Inflammatory macrophage (primary cell): ENCODE measurements at regions not wholly inside any gene's neighbourhood (a gene's known extent, or its start where the extent isn't known, plus 50 kb on each side); places are given as distances from the start of the nearest gene placed in this dataset.
"Not testable (repeated sequence)": the region's sequence is repeated elsewhere in the genome, so short reads cannot be mapped to it uniquely, and the experiment has no call there.

Source experiments
- DNase-seq, 2 donors: peaks; one replicate each; pipeline ENCODE4 v3.0.0-alpha.2; 2020 to 2022

GRCh38 chr10:56585447-56586171 lies 224.6 kb upstream of the ZWINT start:
- no peak for DNase-seq

GRCh38 chr10:56583316-56583715 lies 222.3 kb upstream of the ZWINT start:
- DNase-seq = no peak

- DNase-seq = no peak
Observed at GRCh38 chr10:56567580-56567979, 206.5 kb upstream of the ZWINT start.

GRCh38 chr10:56561336-56561735 lies 200.3 kb upstream of the ZWINT start:
- no peak for DNase-seq

- DNase-seq = no peak
Observed at GRCh38 chr10:56551037-56551436, 190.0 kb upstream of the ZWINT start.

GRCh38 chr10:56547163-56547562 lies 186.1 kb upstream of the ZWINT start:
- DNase-seq = no peak

GRCh38 chr10:56537984-56538383 lies 176.9 kb upstream of the ZWINT start:
- DNase-seq = no peak

- no peak for DNase-seq
Observed at GRCh38 chr10:56522166-56522565, 161.1 kb upstream of the ZWINT start.

GRCh38 chr10:56508562-56508961 lies 147.5 kb upstream of the ZWINT start:
- DNase-seq = no peak

- DNase-seq = no peak
Observed at GRCh38 chr10:56507033-56507432, 146.0 kb upstream of the ZWINT start.

GRCh38 chr10:56505555-56505954 lies 144.5 kb upstream of the ZWINT start:
- no peak for DNase-seq

- DNase-seq = no peak
Observed at GRCh38 chr10:56496186-56496486, 135.1 kb upstream of the ZWINT start.

GRCh38 chr10:56487746-56488145 lies 126.7 kb upstream of the ZWINT start:
- DNase-seq = no peak

GRCh38 chr10:56481521-56482091 lies 120.5 kb upstream of the ZWINT start:
- no peak for DNase-seq

GRCh38 chr10:56472978-56473377 lies 111.9 kb upstream of the ZWINT start:
- DNase-seq = no peak

- no peak for DNase-seq
Observed at GRCh38 chr10:56470701-56471100, 109.6 kb upstream of the ZWINT start.

GRCh38 chr10:56469482-56469881 lies 108.4 kb upstream of the ZWINT start:
- no peak for DNase-seq

GRCh38 chr10:56466005-56466404 lies 104.9 kb upstream of the ZWINT start:
- DNase-seq = no peak

GRCh38 chr10:56449770-56450169 lies 88.7 kb upstream of the ZWINT start:
- DNase-seq = no peak

- not testable (repeated sequence) for DNase-seq
Observed at GRCh38 chr10:56447613-56448012, 86.6 kb upstream of the ZWINT start.

- DNase-seq = not testable (repeated sequence)
Observed at GRCh38 chr10:56441337-56441736, 80.3 kb upstream of the ZWINT start.
